Mesenchymal stem cell (in vitro differentiated cells and primary cell): ENCODE measurements at regions not wholly inside any gene's neighbourhood (a gene's known extent, or its start where the extent isn't known, plus 50 kb on each side); places are given as distances from the start of the nearest gene placed in this dataset.
"Not testable (repeated sequence)": the region's sequence is repeated elsewhere in the genome, so short reads cannot be mapped to it uniquely, and the experiment has no call there.

Experiments
- DNase-seq: peaks from one replicate; pipeline ENCODE4 v3.0.0-alpha.2; 2013
- H2AFZ ChIP-seq: one replicate; pipeline ENCODE4 v1.6.1; 2013; ENCODE audit warnings: low read depth, mild to moderate bottlenecking, control low read depth, inconsistent platforms, low read length, moderate library complexity
- H2AK5ac ChIP-seq: 2 replicates; pipeline ENCODE4 v1.6.1; 2013; ENCODE audit warnings: low read length, moderate library complexity, mild to moderate bottlenecking, inconsistent platforms; ENCODE audit not compliant: severe bottlenecking
- H2BK120ac ChIP-seq: one replicate; pipeline ENCODE4 v1.6.1; 2013; ENCODE audit warnings: low read depth, mild to moderate bottlenecking, inconsistent platforms, low read length, moderate library complexity
- H2BK12ac ChIP-seq, 2 experiments: one replicate each; pipeline ENCODE4 v1.6.1; 2013; ENCODE audit warnings: inconsistent platforms in 2 of 2, low read length in 2 of 2, mild to moderate bottlenecking in 2 of 2, moderate library complexity in 2 of 2, control low read depth in 1 of 2
- H2BK15ac ChIP-seq: one replicate; pipeline ENCODE4 v1.6.1; 2013; ENCODE audit warnings: mild to moderate bottlenecking, low read depth, inconsistent platforms; ENCODE audit not compliant: poor library complexity, severe bottlenecking
- H2BK5ac ChIP-seq: 2 replicates; pipeline ENCODE4 v1.6.1; 2013; ENCODE audit warnings: low read depth, mild to moderate bottlenecking, low read length, control low read depth, inconsistent platforms; ENCODE audit not compliant: poor library complexity, severe bottlenecking
- H3K14ac ChIP-seq, 2 experiments: one replicate each; pipeline ENCODE4 v1.6.1; 2013; ENCODE audit warnings: inconsistent platforms in 2 of 2, low read length in 2 of 2, control low read depth in 1 of 2, mild to moderate bottlenecking in 1 of 2, moderate library complexity in 1 of 2
- H3K18ac ChIP-seq, 2 experiments: one replicate each; pipeline ENCODE4 v1.6.1; 2013; ENCODE audit warnings: inconsistent platforms in 2 of 2, low read length in 2 of 2, control low read depth in 1 of 2, low read depth in 1 of 2, mild to moderate bottlenecking in 1 of 2
- H3K23ac ChIP-seq, 2 experiments: one replicate each; pipeline ENCODE4 v1.6.1; 2013; ENCODE audit warnings: inconsistent platforms in 2 of 2, low read length in 2 of 2, mild to moderate bottlenecking in 2 of 2, moderate library complexity in 2 of 2, control low read depth in 1 of 2
- H3K27ac ChIP-seq: 2 replicates; pipeline ENCODE4 v1.5.1; 2013; ENCODE audit warnings: mild to moderate bottlenecking, moderate library complexity, low read length, control low read depth, inconsistent platforms; ENCODE audit not compliant: poor library complexity, severe bottlenecking
- H3K27me3 ChIP-seq, 2 experiments: 2 replicates each; pipeline versions ENCODE4 v1.6.1 to v1.7.0; 2013; ENCODE audit warnings: low read length in 2 of 2, mild to moderate bottlenecking in 2 of 2, moderate library complexity in 2 of 2, control low read depth in 1 of 2, inconsistent platforms in 1 of 2; ENCODE audit not compliant: control insufficient read depth in 1 of 2, insufficient read depth in 1 of 2
- H3K36me3 ChIP-seq, 2 experiments: 2 replicates each; pipeline versions ENCODE4 v1.6.1 to v1.7.0; 2013; ENCODE audit warnings: low read length in 2 of 2, control low read depth in 1 of 2, inconsistent platforms in 1 of 2, low read depth in 1 of 2, mild to moderate bottlenecking in 1 of 2; ENCODE audit not compliant: insufficient read depth in 2 of 2, control insufficient read depth in 1 of 2
- H3K4ac ChIP-seq, 2 experiments: one replicate each; pipeline ENCODE4 v1.6.1; 2013; ENCODE audit warnings: inconsistent platforms in 2 of 2, low read length in 2 of 2, mild to moderate bottlenecking in 2 of 2, moderate library complexity in 2 of 2, control low read depth in 1 of 2, low read depth in 1 of 2
- H3K4me1 ChIP-seq: 2 replicates; pipeline ENCODE4 v1.6.1; 2013; ENCODE audit warnings: low read depth, low read length, control low read depth; ENCODE audit not compliant: control insufficient read depth, insufficient read depth
- H3K4me2 ChIP-seq: 2 replicates; pipeline ENCODE4 v1.6.1; 2013; ENCODE audit warnings: low read length, mild to moderate bottlenecking, inconsistent platforms; ENCODE audit not compliant: poor library complexity, severe bottlenecking
- H3K4me3 ChIP-seq, 2 experiments: 2 replicates each; pipeline versions ENCODE4 v1.5.1 to v1.7.0; 2013; ENCODE audit warnings: low read length in 2 of 2, mild to moderate bottlenecking in 2 of 2, control low read depth in 1 of 2, low read depth in 1 of 2; ENCODE audit not compliant: insufficient read depth in 1 of 2
- H3K79me1 ChIP-seq: replicated peaks from 2 replicates; pipeline ENCODE4 v1.6.1; 2013; ENCODE audit warnings: mild to moderate bottlenecking, control low read depth, low read length, inconsistent platforms; ENCODE audit not compliant: poor library complexity, severe bottlenecking
- H3K9ac ChIP-seq: 2 replicates; pipeline ENCODE4 v1.7.0; 2013; ENCODE audit warnings: mild to moderate bottlenecking, low read length, moderate library complexity
- H3K9me3 ChIP-seq: 2 replicates; pipeline ENCODE4 v1.7.0; 2013; ENCODE audit warnings: mild to moderate bottlenecking, low read length; ENCODE audit not compliant: control insufficient read depth
- H4K8ac ChIP-seq: one replicate; pipeline ENCODE4 v1.6.1; 2013; ENCODE audit warnings: inconsistent platforms, mild to moderate bottlenecking, low read length, moderate library complexity
- H4K91ac ChIP-seq: one replicate; pipeline ENCODE4 v1.6.1; 2013; ENCODE audit warnings: mild to moderate bottlenecking, low read length, inconsistent platforms
- WGBS: methylation state at CpG from one replicate; pipeline ENCODE4 v1.1.7; 2013; ENCODE audit warnings: mixed read lengths; 5-methylcytosine and 5-hydroxymethylcytosine counted together

- no peak overlapping the region for H2BK12ac ChIP-seq
- WGBS: 60% methylated on average over 1 of the region's 1 CpG
- H3K4me2 ChIP-seq: no peak overlapping the region
- no peak for DNase-seq
- H3K9me3 ChIP-seq: no peaks in the 10 kb centered on the region
- no peaks in the 10 kb centered on the region for H3K79me1 ChIP-seq
- H3K23ac ChIP-seq: no peak overlapping the region
- no peak overlapping the region for H2AFZ ChIP-seq
- no peak overlapping the region for H2BK15ac ChIP-seq
- H3K9ac ChIP-seq: no peak overlapping the region
- H3K4ac ChIP-seq: no peak overlapping the region
- no peaks in the 10 kb centered on the region for H3K4me1 ChIP-seq
- no peak overlapping the region for H2AK5ac ChIP-seq
- no peak overlapping the region for H3K14ac ChIP-seq
- H4K8ac ChIP-seq: no peak overlapping the region
- no peak overlapping the region for H2BK5ac ChIP-seq
- H3K27ac ChIP-seq: no peak overlapping the region
- H3K18ac ChIP-seq: no peak overlapping the region
- H3K4me3 ChIP-seq: no peak overlapping the region
- H3K36me3 ChIP-seq: no peaks in the 10 kb centered on the region
- no peaks in the 10 kb centered on the region for H3K27me3 ChIP-seq
- no peak overlapping the region for H4K91ac ChIP-seq
- no peak overlapping the region for H2BK120ac ChIP-seq
Measured at GRCh38 chr5:110268985-110269384, 457.5 kb downstream of the TMEM232 start.

- DNase-seq: no peak
- Histone ChIP-seq H3K4me1 (no peaks in the 10 kb centered on the region), H3K79me1 (no peaks in the 10 kb centered on the region), H3K18ac (no peak overlapping the region), H3K23ac (no peak overlapping the region), H3K4ac (no peak overlapping the region), H3K27ac (no peak overlapping the region), H2BK12ac (no peak overlapping the region), H4K91ac (no peak overlapping the region), H3K36me3 (no peaks in the 10 kb centered on the region), H2AK5ac (no peak overlapping the region), H3K4me2 (no peak overlapping the region), H2BK5ac (no peak overlapping the region), H2AFZ (no peak overlapping the region), H3K14ac (no peak overlapping the region), H3K9ac (no peak overlapping the region), H3K27me3 (no peaks in the 10 kb centered on the region), H3K4me3 (no peak overlapping the region), H4K8ac (no peak overlapping the region), H2BK120ac (no peak overlapping the region), H2BK15ac (no peak overlapping the region), H3K9me3 (no peaks in the 10 kb centered on the region)
- 95% methylated on average over 3 of the region's 3 CpGs for whole genome bisulfite sequencing
Measured at GRCh38 chr5:110269478-110270142, 456.9 kb downstream of the TMEM232 start.

GRCh38 chr5:110275878-110276277, 450.6 kb downstream of the TMEM232 start:
- Histone ChIP-seq H3K79me1 (no peaks in the 10 kb centered on the region), H3K4me1 (no peaks in the 10 kb centered on the region), H3K4ac (no peak overlapping the region), H3K14ac (no peak overlapping the region), H3K4me3 (no peak overlapping the region), H4K8ac (no peak overlapping the region), H2BK12ac (no peak overlapping the region), H3K27me3 (no peaks in the 10 kb centered on the region), H3K36me3 (no peaks in the 10 kb centered on the region), H3K23ac (no peak overlapping the region), H3K4me2 (no peak overlapping the region), H2BK15ac (no peak overlapping the region), H3K27ac (no peak overlapping the region), H3K9ac (no peak overlapping the region), H2BK120ac (no peak overlapping the region), H2AK5ac (no peak overlapping the region), H2BK5ac (no peak overlapping the region), H4K91ac (no peak overlapping the region), H3K9me3 (peaks cover 8% of the 10 kb centered on the region), H3K18ac (no peak overlapping the region), H2AFZ (no peak overlapping the region)
- DNase-seq: no peak
- WGBS: 100% methylated on average over 1 of the region's 2 CpGs

- not testable (repeated sequence) for H3K9me3 ChIP-seq, H3K4me3 ChIP-seq, H3K4ac ChIP-seq, H4K91ac ChIP-seq, H3K79me1 ChIP-seq, H3K9ac ChIP-seq, H3K4me2 ChIP-seq, H2BK12ac ChIP-seq, H2AFZ ChIP-seq, H2BK5ac ChIP-seq, H3K36me3 ChIP-seq, H3K14ac ChIP-seq, H2BK15ac ChIP-seq, H2AK5ac ChIP-seq, DNase-seq, H3K4me1 ChIP-seq, H3K23ac ChIP-seq, H3K18ac ChIP-seq, H2BK120ac ChIP-seq, H4K8ac ChIP-seq, H3K27me3 ChIP-seq, H3K27ac ChIP-seq
- no CpG with 5 or more reads among the region's 1 CpG for WGBS
Measured at GRCh38 chr5:110278449-110278848, 448.0 kb downstream of the TMEM232 start.
